ENCODE measurements at regions not wholly inside any gene's neighbourhood (a gene's known extent, or its start where the extent isn't known, plus 50 kb on each side); places are given as distances from the start of the nearest gene placed in this dataset.

DNA sequence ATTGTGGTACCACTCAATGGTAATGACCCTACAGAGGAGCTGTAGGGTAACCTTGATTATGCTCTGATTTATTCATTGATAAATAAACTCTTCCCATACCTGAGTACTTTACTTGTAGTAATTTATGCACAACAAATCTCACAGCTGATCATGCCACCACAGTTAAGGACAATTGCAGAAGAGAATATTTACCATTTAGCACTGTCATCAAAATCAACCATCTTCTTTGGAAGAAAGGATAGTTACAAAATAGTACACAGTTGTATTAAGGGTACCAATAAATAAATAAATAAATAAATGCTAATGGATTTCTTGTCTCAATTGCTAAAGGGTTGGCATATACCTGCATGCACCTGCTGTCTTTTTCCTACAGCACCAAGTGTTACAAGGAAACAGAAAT lies 97.6 kb upstream of the PDE1C start:
- TF ChIP-seq, protein P1, sequence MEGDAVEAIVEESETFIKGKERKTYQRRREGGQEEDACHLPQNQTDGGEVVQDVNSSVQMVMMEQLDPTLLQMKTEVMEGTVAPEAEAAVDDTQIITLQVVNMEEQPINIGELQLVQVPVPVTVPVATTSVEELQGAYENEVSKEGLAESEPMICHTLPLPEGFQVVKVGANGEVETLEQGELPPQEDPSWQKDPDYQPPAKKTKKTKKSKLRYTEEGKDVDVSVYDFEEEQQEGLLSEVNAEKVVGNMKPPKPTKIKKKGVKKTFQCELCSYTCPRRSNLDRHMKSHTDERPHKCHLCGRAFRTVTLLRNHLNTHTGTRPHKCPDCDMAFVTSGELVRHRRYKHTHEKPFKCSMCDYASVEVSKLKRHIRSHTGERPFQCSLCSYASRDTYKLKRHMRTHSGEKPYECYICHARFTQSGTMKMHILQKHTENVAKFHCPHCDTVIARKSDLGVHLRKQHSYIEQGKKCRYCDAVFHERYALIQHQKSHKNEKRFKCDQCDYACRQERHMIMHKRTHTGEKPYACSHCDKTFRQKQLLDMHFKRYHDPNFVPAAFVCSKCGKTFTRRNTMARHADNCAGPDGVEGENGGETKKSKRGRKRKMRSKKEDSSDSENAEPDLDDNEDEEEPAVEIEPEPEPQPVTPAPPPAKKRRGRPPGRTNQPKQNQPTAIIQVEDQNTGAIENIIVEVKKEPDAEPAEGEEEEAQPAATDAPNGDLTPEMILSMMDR (IDR thresholded peaks at IDR 0.05): no peak
- no peak for TF ChIP-seq POLR2A (IDR thresholded peaks at IDR 0.05)

All from suprapubic skin (tissue), 3 donors.